ENCODE measurements at regions not wholly inside any gene's neighbourhood (a gene's known extent, or its start where the extent isn't known, plus 50 kb on each side); places are given as distances from the start of the nearest gene placed in this dataset.

DNA sequence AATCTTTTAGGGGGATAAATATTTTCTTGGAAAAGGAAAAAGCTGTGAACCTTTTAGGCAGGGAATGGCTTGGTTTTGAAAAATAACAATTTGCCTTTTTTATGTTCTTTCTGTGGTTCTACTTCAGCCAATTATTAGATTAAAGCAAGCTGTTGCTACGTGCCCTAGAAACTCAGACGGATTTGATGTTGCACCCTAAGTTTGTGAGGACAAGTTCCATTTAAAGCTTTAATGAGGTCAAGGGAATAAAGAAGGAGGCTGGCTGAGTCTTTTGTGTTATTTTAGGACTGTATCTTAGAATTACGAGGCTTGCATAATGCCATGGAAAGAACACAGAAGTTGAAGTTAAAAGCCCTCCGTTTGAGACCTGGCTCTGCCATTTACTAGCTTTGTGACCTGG is 216.9 kb downstream of the NUF2 start:
- TF ChIP-seq POLR2A (IDR thresholded peaks at IDR 0.05) = no peak
- TF ChIP-seq, protein P1, sequence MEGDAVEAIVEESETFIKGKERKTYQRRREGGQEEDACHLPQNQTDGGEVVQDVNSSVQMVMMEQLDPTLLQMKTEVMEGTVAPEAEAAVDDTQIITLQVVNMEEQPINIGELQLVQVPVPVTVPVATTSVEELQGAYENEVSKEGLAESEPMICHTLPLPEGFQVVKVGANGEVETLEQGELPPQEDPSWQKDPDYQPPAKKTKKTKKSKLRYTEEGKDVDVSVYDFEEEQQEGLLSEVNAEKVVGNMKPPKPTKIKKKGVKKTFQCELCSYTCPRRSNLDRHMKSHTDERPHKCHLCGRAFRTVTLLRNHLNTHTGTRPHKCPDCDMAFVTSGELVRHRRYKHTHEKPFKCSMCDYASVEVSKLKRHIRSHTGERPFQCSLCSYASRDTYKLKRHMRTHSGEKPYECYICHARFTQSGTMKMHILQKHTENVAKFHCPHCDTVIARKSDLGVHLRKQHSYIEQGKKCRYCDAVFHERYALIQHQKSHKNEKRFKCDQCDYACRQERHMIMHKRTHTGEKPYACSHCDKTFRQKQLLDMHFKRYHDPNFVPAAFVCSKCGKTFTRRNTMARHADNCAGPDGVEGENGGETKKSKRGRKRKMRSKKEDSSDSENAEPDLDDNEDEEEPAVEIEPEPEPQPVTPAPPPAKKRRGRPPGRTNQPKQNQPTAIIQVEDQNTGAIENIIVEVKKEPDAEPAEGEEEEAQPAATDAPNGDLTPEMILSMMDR (IDR thresholded peaks at IDR 0.05) = no peak

Measured in Peyer's patch (tissue), 4 donors.